H1 (cell line): ENCODE measurements at regions not wholly inside any gene's neighbourhood (a gene's known extent, or its start where the extent isn't known, plus 50 kb on each side); places are given as distances from the start of the nearest gene placed in this dataset.

Experiments used
- CTCF ChIA-PET: fragments of 300-600 bp; sonication (Branson Sonifier 250); formaldehyde crosslinking; loops from one replicate; lab custom pipeline; 2021; ENCODE audit not compliant: partially characterized antibody; lab: Charles Lee
- POLR2A ChIA-PET: fragments of 300-600 bp; sonication (Branson Sonifier 250); formaldehyde crosslinking; loops from one replicate; lab custom pipeline; 2021; ENCODE audit warnings: inconsistent platforms; ENCODE audit not compliant: partially characterized antibody; lab: Charles Lee
- DNase-seq, 2 experiments: peaks; one replicate each; pipeline versions ENCODE4 v3.0.0 to v3.0.0-alpha.2; 2010 to 2022; ENCODE audit warnings: low spot score in 2 of 2, low read depth in 1 of 2, mixed read lengths in 1 of 2
- FAIRE-seq: peaks from 2 replicates; lab custom pipeline; 2011; peaks lifted over from hg19 to GRCh38; lab: Jason Lieb, UNC
- H2AFZ ChIP-seq: 2 replicates; pipeline ENCODE4 v1.8.1; 2012; ENCODE audit warnings: low read length, inconsistent platforms
- H2AK5ac ChIP-seq: 2 replicates; pipeline ENCODE4 v1.6.1; 2013; ENCODE audit warnings: low read depth, low read length
- H2BK120ac ChIP-seq: replicated peaks from 2 replicates; pipeline ENCODE3; 2013; ENCODE audit warnings: low read depth, low read length, inconsistent platforms
- H2BK12ac ChIP-seq: 2 replicates; pipeline ENCODE4 v1.6.1; 2013; ENCODE audit warnings: low read depth, low read length
- H2BK15ac ChIP-seq: 2 replicates; pipeline ENCODE4 v1.6.1; 2013; ENCODE audit warnings: low read length
- H2BK20ac ChIP-seq: 2 replicates; pipeline ENCODE4 v1.6.1; 2013; ENCODE audit warnings: low read length
- H2BK5ac ChIP-seq: 2 replicates; pipeline ENCODE4 v1.6.1; 2013; ENCODE audit warnings: low read depth, low read length
- H3K14ac ChIP-seq: 2 replicates; pipeline ENCODE4 v1.6.1; 2013; ENCODE audit warnings: inconsistent platforms; ENCODE audit not compliant: insufficient read length
- H3K18ac ChIP-seq: 2 replicates; pipeline ENCODE4 v1.6.1; 2013; ENCODE audit warnings: low read length; ENCODE audit errors: extremely low read depth
- H3K23ac ChIP-seq: 2 replicates; pipeline ENCODE4 v1.6.1; 2013; ENCODE audit warnings: inconsistent platforms; ENCODE audit not compliant: insufficient read length
- H3K23me2 ChIP-seq: 2 replicates; pipeline ENCODE4 v1.6.1; 2013; ENCODE audit warnings: low read depth, low read length
- H3K27ac ChIP-seq: 2 replicates; pipeline ENCODE4 v1.6.1; 2011; ENCODE audit warnings: low read depth, low read length, inconsistent platforms
- H3K27me3 ChIP-seq, 4 experiments: replicated peaks in 1 of 4; 1 replicate in 1 of 4; 2 replicates in 3 of 4; pipeline versions ENCODE4 v1.6.1 to v1.8.1; 2011 to 2013; ENCODE audit warnings: low read length in 3 of 4, mild to moderate bottlenecking in 3 of 4, inconsistent platforms in 2 of 4, mixed read lengths in 2 of 4, moderate library complexity in 1 of 4; ENCODE audit not compliant: control insufficient read depth in 3 of 4, insufficient read depth in 3 of 4; ENCODE audit errors: extremely low read depth in 1 of 4
- H3K36me3 ChIP-seq, 4 experiments: 2 replicates each; pipeline versions ENCODE4 v1.6.1 to v1.8.1; 2011 to 2013; ENCODE audit warnings: mild to moderate bottlenecking in 4 of 4, low read length in 3 of 4, moderate library complexity in 2 of 4, control low read depth in 1 of 4, inconsistent platforms in 1 of 4; ENCODE audit not compliant: insufficient read depth in 4 of 4, control insufficient read depth in 2 of 4
- H3K4ac ChIP-seq: replicated peaks from 2 replicates; pipeline ENCODE3; 2013; ENCODE audit warnings: low read length, low read depth, mixed read lengths, inconsistent platforms; ENCODE audit not compliant: insufficient read length
- H3K4me1 ChIP-seq, 4 experiments: replicated peaks in 1 of 4; 1 replicate in 1 of 4; 2 replicates in 3 of 4; pipeline versions ENCODE4 v1.6.1 to v1.8.1; 2011 to 2013; ENCODE audit warnings: low read length in 3 of 4, inconsistent platforms in 2 of 4, mixed read lengths in 1 of 4; ENCODE audit not compliant: insufficient read depth in 4 of 4, control insufficient read depth in 3 of 4
- H3K4me2 ChIP-seq, 2 experiments: 2 replicates each; pipeline versions ENCODE4 v1.6.1 to v1.8.1; 2011 to 2013; ENCODE audit warnings: low read depth in 2 of 2, low read length in 2 of 2, control low read depth in 1 of 2, inconsistent platforms in 1 of 2, mild to moderate bottlenecking in 1 of 2; ENCODE audit not compliant: insufficient read depth in 1 of 2
- H3K4me3 ChIP-seq, 4 experiments: fragments of 200-600, 300-600 bp in 1 of 4; sonication (generic), shearing (Covaris generic), sonication (Bioruptor Twin) in 1 of 4; 2 replicates each; pipeline versions ENCODE4 v1.5.1 to v1.8.1; 2011 to 2016; ENCODE audit warnings: low read length in 4 of 4, low read depth in 3 of 4, control low read depth in 2 of 4, inconsistent platforms in 2 of 4, mild to moderate bottlenecking in 2 of 4, mixed read lengths in 1 of 4, moderate library complexity in 1 of 4; ENCODE audit not compliant: insufficient read depth in 2 of 4; ENCODE audit errors: extremely low read depth in 1 of 4
- H3K56ac ChIP-seq: replicated peaks from 2 replicates; pipeline ENCODE3; 2013; ENCODE audit warnings: low read depth, mild to moderate bottlenecking, mixed read lengths, low read length, inconsistent platforms; ENCODE audit not compliant: insufficient read length
- H3K79me1 ChIP-seq: 2 replicates; pipeline ENCODE4 v1.6.1; 2013; ENCODE audit warnings: low read depth, low read length, control low read depth
- H3K79me2 ChIP-seq, 2 experiments: 2 replicates each; pipeline versions ENCODE4 v1.6.1 to v1.8.1; 2012 to 2013; ENCODE audit warnings: low read length in 2 of 2, mild to moderate bottlenecking in 2 of 2, inconsistent platforms in 1 of 2; ENCODE audit not compliant: insufficient read depth in 2 of 2, control insufficient read depth in 1 of 2
- H3K9ac ChIP-seq, 4 experiments: replicated peaks in 1 of 4; 1 replicate in 1 of 4; 2 replicates in 3 of 4; pipeline versions ENCODE4 v1.6.1 to v1.8.1; 2011 to 2013; ENCODE audit warnings: low read depth in 3 of 4, low read length in 3 of 4, control low read depth in 2 of 4, mild to moderate bottlenecking in 2 of 4, moderate library complexity in 2 of 4, inconsistent platforms in 1 of 4; ENCODE audit errors: extremely low read depth in 1 of 4
- H3K9me3 ChIP-seq, 2 experiments: 2 replicates each; pipeline versions ENCODE4 v1.6.1 to v1.8.1; 2012 to 2013; ENCODE audit warnings: mild to moderate bottlenecking in 2 of 2, moderate library complexity in 2 of 2, control low read depth in 1 of 2, inconsistent platforms in 1 of 2, low read depth in 1 of 2, low read length in 1 of 2, mixed read lengths in 1 of 2; ENCODE audit not compliant: insufficient read depth in 2 of 2
- H4K20me1 ChIP-seq, 2 experiments: replicated peaks in 1 of 2; 2 replicates each; pipeline versions ENCODE3 to v1.8.1; 2011 to 2013; ENCODE audit warnings: inconsistent platforms in 2 of 2, low read length in 2 of 2, mild to moderate bottlenecking in 1 of 2; ENCODE audit not compliant: insufficient read depth in 2 of 2, control insufficient read depth in 1 of 2
- H4K5ac ChIP-seq: 2 replicates; pipeline ENCODE4 v1.6.1; 2013; ENCODE audit warnings: low read length, low read depth, mixed read lengths, inconsistent platforms; ENCODE audit not compliant: insufficient read length
- H4K8ac ChIP-seq: 2 replicates; pipeline ENCODE4 v1.8.0; 2013; ENCODE audit warnings: mild to moderate bottlenecking, moderate library complexity, low read length, inconsistent platforms; ENCODE audit not compliant: insufficient read depth; ENCODE audit errors: extremely low read depth
- H4K91ac ChIP-seq: replicated peaks from 2 replicates; pipeline ENCODE3; 2013; ENCODE audit warnings: low read length, mixed read lengths, inconsistent platforms; ENCODE audit not compliant: insufficient read length
- ASH2L ChIP-seq: fragments of 200-600, 300-600 bp; sonication (generic); IDR thresholded peaks from one replicate; pipeline ENCODE4 v1.7.1; 2017; ENCODE audit warnings: low read length
- CBX5 ChIP-seq: fragments of 300-800, 300-1000 bp; sonication (generic); IDR thresholded peaks from 2 replicates; pipeline ENCODE4 v1.7.1; 2016; ENCODE audit warnings: antibody characterized with exemption, low read length, low read depth
- CEBPB ChIP-seq: IDR thresholded peaks from 2 replicates; pipeline ENCODE4 v1.6.1; 2012; ENCODE audit warnings: low read depth, low read length
- CTCF ChIP-seq, 3 experiments: IDR thresholded peaks; 1 replicate in 2 of 3; 2 replicates in 1 of 3; pipeline versions ENCODE4 v1.5.1 to v1.6.1; 2011; ENCODE audit warnings: low read length in 3 of 3, mild to moderate bottlenecking in 3 of 3, inconsistent platforms in 2 of 3, low read depth in 1 of 3, moderate library complexity in 1 of 3; ENCODE audit not compliant: insufficient read depth in 1 of 3; ENCODE audit errors: control extremely low read depth in 1 of 3
- GABPA ChIP-seq: IDR thresholded peaks from 2 replicates; pipeline ENCODE4 v1.6.1; 2011; ENCODE audit warnings: mild to moderate bottlenecking, low read length, moderate library complexity, borderline replicate concordance; ENCODE audit not compliant: insufficient read depth
- JUN ChIP-seq: IDR thresholded peaks from 2 replicates; pipeline ENCODE4 v1.6.1; 2011; ENCODE audit warnings: low read depth, mild to moderate bottlenecking, improper control_type of control experiment, low read length
- SAP30 ChIP-seq: fragments of 300-600 bp; sonication (generic); IDR thresholded peaks from 2 replicates; pipeline ENCODE4 v1.7.1; 2012; ENCODE audit warnings: low read length, moderate library complexity, mild to moderate bottlenecking, inconsistent platforms; ENCODE audit not compliant: insufficient read depth, insufficient replicate concordance
- TEAD4 ChIP-seq: IDR thresholded peaks from 2 replicates; pipeline ENCODE4 v1.6.1; 2012; ENCODE audit warnings: low read depth, low read length, inconsistent platforms, mixed read lengths
- YY1 ChIP-seq: IDR thresholded peaks from 2 replicates; pipeline ENCODE4 v1.6.1; 2011; ENCODE audit warnings: low read depth, mild to moderate bottlenecking, low read length
- WGBS, 2 experiments: shearing (Covaris generic) in 1 of 2; methylation state at CpG; one replicate each; pipeline versions ENCODE4 v1.1.6 to v1.1.7; 2013 to 2015; ENCODE audit warnings: low lambda C conversion rate in 2 of 2, mixed read lengths in 2 of 2, inconsistent platforms in 1 of 2, low coverage in 1 of 2, missing lambda C conversion rate in 1 of 2; ENCODE audit not compliant: insufficient replicate concordance in 2 of 2, insufficient coverage in 1 of 2, insufficient read length in 1 of 2; ENCODE audit errors: extremely low coverage in 1 of 2, missing lambda C conversion rate in 1 of 2; 5-methylcytosine and 5-hydroxymethylcytosine counted together
- TF ChIP-seq, protein P1 (sequence below): IDR thresholded peaks from 2 replicates; pipeline ENCODE4 v1.6.1; 2012; ENCODE audit warnings: inconsistent platforms

DNA sequence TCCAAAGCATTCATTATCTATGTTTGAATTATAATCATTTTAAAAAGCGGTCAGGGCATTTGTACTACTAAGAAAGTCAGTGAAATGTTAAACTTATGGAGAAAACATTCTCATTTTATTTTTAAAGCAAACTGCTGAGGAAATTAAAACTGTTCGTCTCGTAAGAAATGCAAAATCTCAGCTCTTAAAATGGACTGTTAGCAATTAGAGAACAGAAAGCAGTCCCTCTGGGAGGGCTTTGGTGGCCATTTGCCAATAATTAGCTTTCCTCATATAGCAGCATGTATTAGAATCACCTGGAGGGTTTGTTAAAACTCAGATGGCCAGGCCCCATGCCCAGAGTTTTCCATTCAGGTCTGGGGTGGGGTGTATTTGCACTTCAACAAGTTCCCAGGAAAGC, 120.7 kb upstream of the RASEF start:
- Histone ChIP-seq H2AFZ (no peak overlapping the region), H2BK15ac (no peak overlapping the region), H3K9me3 (no peaks in the 10 kb centered on the region), H3K14ac (no peak overlapping the region), H3K79me2 (no peaks in the 10 kb centered on the region), H3K18ac (no peak overlapping the region), H3K56ac (no peak overlapping the region), H3K4me1 (peaks cover 1 to 12% (median 5%) of the 10 kb centered on the region in 4 experiments; a peak in 5 of 7 replicates), H3K36me3 (no peaks in the 10 kb centered on the region), H3K4me2 (no peak overlapping the region), H3K4me3 (no peak overlapping the region), H3K27ac (no peak overlapping the region), H2BK12ac (no peak overlapping the region), H3K23ac (no peak overlapping the region), H4K8ac (no peak overlapping the region), H2BK120ac (no peak overlapping the region), H3K79me1 (no peaks in the 10 kb centered on the region), H4K91ac (no peak overlapping the region)
- CTCF ChIA-PET = no interaction called here
- DNase-seq (no peak), FAIRE-seq (no peak)
- POLR2A ChIA-PET = interaction anchor here (0.6 kb wide), 1 partner anchor 336 kb away, joined by 3 read pairs; no protein-coding TSS in a partner anchor
- TF ChIP-seq, protein P1, sequence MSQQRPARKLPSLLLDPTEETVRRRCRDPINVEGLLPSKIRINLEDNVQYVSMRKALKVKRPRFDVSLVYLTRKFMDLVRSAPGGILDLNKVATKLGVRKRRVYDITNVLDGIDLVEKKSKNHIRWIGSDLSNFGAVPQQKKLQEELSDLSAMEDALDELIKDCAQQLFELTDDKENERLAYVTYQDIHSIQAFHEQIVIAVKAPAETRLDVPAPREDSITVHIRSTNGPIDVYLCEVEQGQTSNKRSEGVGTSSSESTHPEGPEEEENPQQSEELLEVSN = no peak
- TF ChIP-seq ASH2L = no peak
- no peak for TF ChIP-seq CBX5
- TF ChIP-seq JUN = no peak
- no peak for TF ChIP-seq SAP30
- TF ChIP-seq YY1 = no peak
- no peak for TF ChIP-seq TEAD4
- no peak for TF ChIP-seq CTCF (IDR thresholded peaks at IDR 0.05; ENCODE audit: control extremely low read depth in 1 of 3, insufficient read depth in 1 of 3, low read depth in 1 of 3, low read length in 3 of 3)
- TF ChIP-seq CEBPB = no peak
- TF ChIP-seq GABPA = no peak
- TF ChIP-seq, all 59 proteins: peak for 0
- Histone ChIP-seq H3K4ac (no peak overlapping the region), H4K20me1 (no peaks in the 10 kb centered on the region), H4K5ac (no peak overlapping the region), H3K23me2 (no peaks in the 10 kb centered on the region), H3K9ac (no peak overlapping the region), H2AK5ac (no peak overlapping the region), H2BK5ac (no peak overlapping the region), H2BK20ac (no peak overlapping the region), H3K27me3 (no peaks in the 10 kb centered on the region)
- 92% methylated on average over 3 of the region's 3 CpGs; no CpG with 5 or more reads in 1 of the 2 experiments for WGBS, 2 experiments
